ENCODE measurements at regions not wholly inside any gene's neighbourhood (a gene's known extent, or its start where the extent isn't known, plus 50 kb on each side); places are given as distances from the start of the nearest gene placed in this dataset.
"Not testable (repeated sequence)": the region's sequence is repeated elsewhere in the genome, so short reads cannot be mapped to it uniquely, and the experiment has no call there.

DNA sequence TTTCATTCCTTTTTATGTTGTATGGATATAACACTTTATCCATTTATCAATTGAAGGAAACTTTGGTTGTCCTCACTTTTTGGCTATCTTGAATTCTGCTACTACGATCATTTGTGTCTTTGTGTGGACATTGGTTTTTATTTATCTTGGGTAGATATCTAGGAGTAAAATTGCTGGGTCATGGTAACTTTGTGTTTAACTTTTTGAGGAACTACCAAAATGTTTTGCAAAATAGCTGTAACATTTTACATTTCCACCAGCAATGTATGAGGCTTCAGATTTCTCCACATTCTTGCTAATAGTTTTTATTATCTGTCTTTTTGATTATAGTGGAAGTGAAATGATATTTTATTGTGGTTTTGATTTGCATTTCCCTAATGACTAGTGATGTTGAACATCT, 55.6 kb downstream of the TLNRD1 start:
- no peak for DNase-seq

DNA sequence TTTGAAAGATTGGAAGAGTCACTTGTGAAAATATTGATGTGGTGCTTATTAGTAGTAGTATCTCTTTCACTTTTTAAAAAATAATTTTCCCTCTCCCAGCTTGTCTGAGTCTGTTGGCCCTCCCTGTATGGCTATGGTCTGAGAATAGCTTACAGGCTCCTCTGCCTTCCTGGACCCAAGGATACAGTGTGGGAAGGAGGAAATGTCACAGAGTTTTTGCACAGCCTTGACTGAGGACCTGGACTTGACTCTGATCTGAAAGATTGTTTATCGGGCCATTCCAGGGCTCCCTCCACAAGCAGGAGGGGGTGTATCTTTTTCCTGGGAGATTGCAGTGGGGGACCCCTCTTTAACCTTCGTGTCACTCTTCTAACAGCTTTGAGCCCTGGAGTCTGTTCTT, 59.7 kb downstream of the TLNRD1 start:
- DNase-seq = no peak

- no peak for DNase-seq
These were observed 60.2 kb downstream of the TLNRD1 start for GRCh38 chr15:81060907-81061306.

GRCh38 chr15:81061490-81062253, 60.9 kb downstream of the TLNRD1 start:
- no peak for DNase-seq

GRCh38 chr15:81062937-81063336, 62.2 kb downstream of the TLNRD1 start:
- no peak for DNase-seq

GRCh38 chr15:81064253-81064652, 63.5 kb downstream of the TLNRD1 start:
- DNase-seq = no peak

- DNase-seq = not testable (repeated sequence)
These were observed 66.5 kb upstream of the CFAP161 start for GRCh38 chr15:81067567-81067966.

- no peak for DNase-seq
These were observed 65.6 kb upstream of the CFAP161 start for GRCh38 chr15:81068516-81068915.

GRCh38 chr15:81069356-81069755, 64.7 kb upstream of the CFAP161 start:
- DNase-seq = no peak

GRCh38 chr15:81069909-81070308, 64.2 kb upstream of the CFAP161 start:
- DNase-seq = no peak

- DNase-seq = peak; percentile 29
These were observed 63.0 kb upstream of the CFAP161 start for GRCh38 chr15:81071120-81071519.

DNA sequence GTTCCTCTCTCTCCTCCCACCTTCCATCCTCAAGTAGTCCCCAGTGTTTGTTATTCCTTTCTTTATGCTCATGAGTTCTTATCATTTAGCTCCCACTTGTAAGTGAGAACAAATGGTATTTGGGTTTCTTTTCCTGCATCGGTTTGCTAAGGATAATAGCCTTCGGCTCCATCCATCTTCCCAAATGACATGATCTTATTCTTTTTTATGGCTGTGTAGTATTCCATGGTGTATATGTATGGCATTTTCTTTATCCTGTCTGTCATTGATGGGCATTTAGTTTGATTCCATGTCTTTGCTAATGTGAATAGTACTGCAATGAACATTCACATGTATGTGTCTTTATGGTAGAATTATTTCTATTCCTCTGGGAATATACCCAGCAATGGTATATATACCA, 62.4 kb upstream of the CFAP161 start:
- DNase-seq = no peak

DNA sequence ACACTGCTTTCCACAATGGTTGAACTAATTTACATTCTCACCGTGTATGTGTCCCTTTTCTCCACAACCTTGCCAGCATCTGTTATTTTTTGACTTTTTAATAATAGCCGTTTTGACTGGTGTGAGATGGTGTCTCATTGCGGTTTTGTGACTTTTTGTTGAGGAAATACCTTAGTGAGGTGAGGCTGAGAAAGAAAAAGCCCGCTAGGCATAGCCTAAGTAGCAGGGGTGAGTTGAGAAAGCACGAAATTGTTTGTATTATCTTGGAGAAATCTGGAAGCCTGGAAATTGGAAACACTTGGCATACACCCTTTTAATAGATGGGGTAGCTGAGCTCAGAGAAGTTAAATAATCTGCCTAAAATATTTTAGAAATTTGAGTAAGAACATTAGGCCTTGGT, 61.5 kb upstream of the CFAP161 start:
- DNase-seq = no peak

DNA sequence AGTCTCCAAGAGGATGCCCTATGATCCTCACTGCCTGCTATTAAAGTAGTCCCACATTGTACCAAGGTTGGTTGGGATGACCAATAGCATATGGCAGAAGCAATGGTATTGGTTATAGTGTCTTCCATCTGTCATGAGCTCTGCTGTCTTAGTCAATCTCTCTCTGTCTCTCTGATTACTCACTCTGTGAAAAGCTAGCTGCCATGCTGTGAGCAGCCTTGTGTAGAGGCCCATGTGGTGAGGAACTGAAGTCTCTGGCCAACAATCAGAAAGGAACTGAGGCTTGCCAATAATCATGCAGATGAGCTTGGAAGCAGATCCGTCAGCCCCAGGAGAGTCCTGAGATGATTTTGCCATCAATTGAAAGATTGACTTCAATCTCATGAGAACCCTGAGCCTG, 60.3 kb upstream of the CFAP161 start:
- no peak for DNase-seq

- no peak for DNase-seq
These were observed 59.3 kb upstream of the CFAP161 start for GRCh38 chr15:81074773-81075172.

- DNase-seq = no peak
These were observed 58.8 kb upstream of the CFAP161 start for GRCh38 chr15:81075272-81075671.

GRCh38 chr15:81080996-81081395, 53.1 kb upstream of the CFAP161 start:
- DNase-seq = no peak

DNA sequence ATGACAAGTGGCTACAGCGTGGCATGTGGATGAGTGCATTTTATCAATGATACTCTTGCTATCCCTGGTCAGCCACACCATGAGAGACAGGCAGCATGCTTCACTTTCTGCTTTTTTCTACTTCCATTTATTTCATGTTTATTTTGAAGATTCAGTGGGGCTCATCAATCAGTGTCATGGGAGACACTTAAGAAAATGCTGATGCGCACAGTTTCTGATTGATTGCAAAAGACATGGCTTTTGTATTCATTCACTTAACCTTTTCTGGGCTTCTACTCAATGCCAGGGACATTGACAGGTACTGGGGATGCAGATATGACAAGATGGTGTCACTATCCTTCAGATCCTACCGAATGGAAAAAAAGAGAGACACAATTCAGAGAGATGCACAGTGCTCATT, 50.9 kb upstream of the CFAP161 start:
- DNase-seq = no peak
